Stimulated activated CD4-positive, alpha-beta T cell treated with anti-CD3 and anti-CD28 coated beads, TNF-alpha, amount 100 ng/mL, for 48 hours (primary cell): ENCODE measurements at regions not wholly inside any gene's neighbourhood (a gene's known extent, or its start where the extent isn't known, plus 50 kb on each side); places are given as distances from the start of the nearest gene placed in this dataset.
"Not testable (repeated sequence)": the region's sequence is repeated elsewhere in the genome, so short reads cannot be mapped to it uniquely, and the experiment has no call there.

Experiments
- DNase-seq, 3 donors: peaks; one replicate each; pipeline ENCODE4 v3.0.0-alpha.2; 2020; ENCODE audit warnings: low read depth in 3 of 3

DNA sequence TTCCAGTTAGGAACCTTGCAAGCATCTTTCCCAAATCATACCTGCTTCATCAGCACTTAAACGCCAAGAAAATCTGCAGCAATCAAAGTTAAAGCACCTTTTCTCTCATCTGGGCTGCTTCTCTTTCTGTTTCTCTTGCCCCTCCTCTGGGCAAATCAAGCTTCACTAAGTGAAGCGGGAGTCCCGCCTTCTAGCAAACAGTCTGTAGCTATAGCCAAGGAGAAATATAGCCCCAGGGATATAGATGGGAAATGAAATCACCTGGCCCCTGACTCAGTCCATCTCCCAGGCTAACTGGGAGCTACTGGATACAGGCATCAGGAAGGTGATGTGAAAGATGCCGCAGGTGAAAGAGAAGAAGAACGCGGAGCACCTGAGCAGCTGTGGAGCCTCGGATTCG is 481.9 kb downstream of the C6orf118 start:
- no peak for DNase-seq

DNA sequence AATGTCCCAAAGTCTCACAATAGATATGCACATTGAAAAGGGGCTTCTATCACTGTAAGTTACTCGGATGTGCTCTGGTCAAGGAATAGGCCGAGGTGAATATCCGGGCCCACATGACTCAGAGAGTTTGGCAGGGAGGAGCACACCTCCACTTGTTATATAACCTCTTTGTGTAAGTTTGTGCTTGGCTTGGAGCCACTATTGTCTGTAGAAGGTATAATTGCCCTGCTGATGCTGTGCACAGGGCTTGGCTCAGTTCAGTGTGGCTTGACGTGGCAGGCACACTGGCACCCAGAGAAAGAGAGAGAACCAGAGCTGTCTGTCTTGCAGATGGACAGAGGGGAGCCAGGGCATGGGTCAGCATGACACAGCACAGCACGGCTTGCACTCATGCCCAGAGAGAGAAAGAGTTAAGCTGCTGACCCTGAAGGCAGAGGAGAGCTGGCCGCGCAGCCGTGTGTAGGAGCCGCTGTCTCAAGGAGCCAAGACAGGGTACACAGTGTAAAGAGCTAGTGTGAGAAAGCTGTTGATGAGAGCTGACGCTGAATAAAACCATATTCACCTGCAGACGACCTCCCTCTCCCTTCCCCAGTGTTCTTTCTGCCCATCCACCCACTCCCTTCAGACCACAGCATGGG is 482.5 kb downstream of the C6orf118 start:
- DNase-seq, result no peak

DNA sequence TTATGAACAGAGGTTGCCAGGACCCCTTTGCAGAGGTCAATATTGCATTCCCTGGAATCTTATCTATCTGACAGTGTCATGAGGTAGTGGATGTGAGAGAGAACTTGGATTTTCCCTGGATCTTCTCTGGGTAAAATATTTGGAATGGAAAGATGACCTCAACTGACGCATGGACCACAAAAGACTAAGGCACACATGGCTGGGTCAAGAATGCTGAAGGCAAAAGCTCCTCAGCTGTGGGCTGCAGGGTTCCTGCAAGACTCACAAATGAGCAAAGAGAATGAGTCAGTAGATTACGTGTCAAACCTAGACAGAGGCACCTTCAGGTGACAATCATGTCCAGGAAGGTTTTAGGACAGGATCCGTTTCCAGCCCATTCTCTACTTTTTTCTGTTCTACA is 484.0 kb downstream of the C6orf118 start:
- DNase-seq, result no peak

DNA sequence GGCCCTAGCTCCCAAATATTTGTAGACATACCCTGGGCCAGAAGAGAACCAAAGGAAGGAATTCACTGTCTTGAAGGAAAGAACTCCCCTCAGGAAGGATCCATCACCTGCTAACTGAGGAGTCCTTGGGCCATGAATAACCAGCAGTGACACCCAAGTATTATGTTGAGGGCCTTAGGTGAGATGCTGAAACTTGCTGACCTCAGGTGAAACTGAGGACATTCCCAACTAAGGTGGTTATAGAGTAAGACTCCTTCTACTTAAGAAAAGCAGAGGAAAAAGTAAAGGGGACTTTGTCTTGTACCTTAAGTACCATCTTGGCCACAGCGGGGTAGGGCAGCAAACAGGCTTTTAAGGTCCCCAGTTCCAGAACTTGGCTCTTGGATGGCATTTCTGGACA is 491.7 kb downstream of the C6orf118 start:
- no peak for DNase-seq

DNA sequence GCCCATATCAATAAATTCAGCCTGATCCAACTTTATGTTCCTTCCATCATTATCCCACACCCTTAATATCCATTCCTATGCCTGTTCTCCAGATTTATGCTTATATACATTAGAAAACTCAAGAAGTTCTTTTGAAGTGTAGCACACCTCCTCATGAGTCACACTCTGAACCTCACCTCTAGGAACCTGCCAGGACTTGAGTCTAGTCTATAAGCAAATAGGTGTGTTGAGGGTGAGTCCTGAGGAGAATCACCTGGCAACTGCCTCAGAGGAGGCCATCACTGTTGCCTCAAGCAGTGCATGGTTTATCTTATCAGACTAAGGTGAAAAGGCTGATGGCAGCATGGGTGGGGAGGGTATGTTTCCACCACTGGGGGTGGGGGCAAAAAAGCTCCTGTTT is 496.7 kb downstream of the C6orf118 start:
- no peak for DNase-seq

DNA sequence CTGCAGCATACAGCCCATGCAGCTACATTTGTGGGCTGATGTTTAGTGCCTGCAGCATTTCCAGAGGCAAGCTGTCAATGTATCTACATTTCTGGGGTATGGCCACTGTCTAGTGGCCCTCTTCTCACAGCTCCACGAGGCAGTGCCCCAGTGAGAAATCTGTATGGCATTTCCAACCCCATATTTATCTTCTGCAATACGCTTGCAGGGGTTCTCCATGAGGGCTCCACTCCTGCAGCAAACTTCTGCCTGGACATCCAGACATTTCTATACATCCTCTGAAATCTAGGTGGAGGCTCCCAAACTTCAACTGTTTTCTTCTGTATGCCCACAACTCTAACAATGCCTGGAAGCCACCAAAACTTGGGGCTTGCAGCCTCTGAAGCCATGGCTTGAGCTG is 502.3 kb downstream of the C6orf118 start:
- DNase-seq, result no peak

DNA sequence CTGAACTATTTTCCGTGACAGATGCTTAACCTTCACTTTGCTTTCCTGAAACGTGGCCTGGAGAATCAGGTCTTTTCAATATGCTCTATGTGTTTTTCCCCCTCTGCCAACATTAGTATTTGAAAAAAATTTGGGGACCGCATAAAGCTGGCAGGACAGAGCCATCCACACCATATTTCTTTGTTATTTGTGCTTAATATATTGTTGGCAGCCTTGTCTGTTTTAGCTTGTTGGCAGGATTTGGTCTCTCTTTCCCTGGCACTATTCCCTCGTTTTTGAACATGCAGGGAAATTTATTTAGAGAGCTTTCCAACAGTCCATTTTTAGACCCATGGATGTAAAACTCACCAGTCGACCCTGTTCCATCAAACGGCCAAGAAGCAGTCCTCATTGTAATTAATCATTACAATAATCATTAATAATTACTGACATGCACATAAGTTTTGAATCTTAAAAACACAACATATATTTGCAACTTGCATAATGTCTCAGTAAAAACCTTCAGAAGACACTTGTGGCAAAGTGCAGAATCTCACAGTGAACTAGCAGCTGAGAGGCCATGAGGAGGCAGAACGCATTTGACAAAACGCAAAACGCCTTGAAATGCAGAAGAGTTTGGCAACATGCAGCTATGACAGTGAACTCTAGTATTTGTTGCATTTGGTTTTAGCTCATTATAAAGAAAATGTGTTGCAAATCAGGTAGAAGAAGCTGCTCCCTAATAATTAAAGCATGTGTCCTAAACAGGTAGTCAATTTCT is 514.2 kb downstream of the C6orf118 start:
- DNase-seq, result no peak

DNA sequence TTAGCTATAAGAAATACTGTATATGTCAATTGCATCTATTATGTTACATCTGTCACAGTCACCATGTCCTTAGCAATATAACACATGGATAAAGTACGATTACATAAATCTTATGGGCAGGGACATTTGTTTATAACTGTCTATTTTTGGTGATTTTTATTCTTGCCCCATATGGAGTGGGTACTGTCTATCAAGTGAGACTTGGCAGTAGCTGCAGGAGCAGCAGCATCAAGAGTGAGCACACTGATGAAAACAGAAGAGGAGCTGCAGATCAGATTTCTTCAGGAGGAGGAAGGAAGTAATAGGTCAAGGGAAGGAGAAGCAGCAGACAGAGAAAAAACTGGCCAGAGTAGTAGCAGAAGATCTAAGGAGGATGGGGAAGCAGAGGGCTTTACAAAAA is 516.7 kb downstream of the C6orf118 start:
- DNase-seq, result no peak

DNA sequence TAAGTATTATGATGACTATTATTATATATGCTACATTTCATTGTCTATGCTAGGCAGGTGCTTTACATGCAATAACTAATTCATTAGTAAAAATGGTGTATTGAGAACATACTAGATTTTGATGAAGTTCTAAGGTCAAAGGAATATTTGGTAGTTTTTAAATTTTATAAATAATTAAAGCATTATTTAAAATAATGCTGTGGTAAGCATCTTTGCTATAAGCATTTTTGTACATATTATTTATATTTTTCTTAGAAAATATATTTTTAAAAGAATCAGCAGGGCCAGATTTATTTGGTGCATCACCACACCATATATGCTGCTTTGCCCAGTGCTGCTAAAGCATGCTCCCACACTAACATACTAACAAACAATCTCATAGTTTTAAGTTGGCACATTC is 517.9 kb downstream of the C6orf118 start:
- DNase-seq, result no peak

DNA sequence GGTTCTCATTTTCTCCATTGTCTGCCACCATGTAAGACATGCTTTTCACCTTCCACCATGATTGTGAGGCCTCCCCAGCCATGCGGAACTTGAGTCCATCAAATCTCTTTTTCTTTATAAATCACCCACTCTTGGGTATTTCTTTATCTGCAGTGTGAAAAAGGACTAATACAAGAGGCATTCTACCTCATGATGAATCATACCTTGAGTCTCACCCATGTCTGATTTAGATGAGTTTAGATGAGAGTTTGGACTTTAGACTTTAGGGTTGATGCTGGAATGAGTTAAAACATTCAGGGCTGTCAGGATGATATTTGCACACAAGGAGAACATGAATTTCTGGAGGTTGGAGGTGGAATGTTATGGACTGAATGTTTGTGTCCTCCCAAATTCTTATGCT is 545.6 kb downstream of the C6orf118 start:
- no peak for DNase-seq

DNA sequence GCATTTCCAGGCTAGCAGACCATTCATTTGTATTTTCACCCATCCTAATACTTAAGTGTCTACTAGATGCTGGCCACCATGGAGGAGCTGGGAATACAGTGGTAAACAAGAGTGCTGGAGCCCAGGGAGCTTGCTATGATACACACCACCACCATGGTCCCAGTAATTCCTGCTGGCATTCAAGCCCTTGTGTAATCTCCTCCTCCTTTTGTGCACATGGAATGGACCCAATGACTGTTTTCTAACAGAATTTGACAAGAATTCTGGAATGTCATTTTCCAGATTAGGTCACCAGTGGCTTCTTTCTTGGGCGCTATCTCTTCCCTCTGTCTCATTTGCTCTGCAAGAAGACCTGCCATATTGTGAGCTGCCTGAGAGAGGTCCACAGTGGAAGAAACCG is 552.0 kb downstream of the C6orf118 start:
- no peak for DNase-seq

DNA sequence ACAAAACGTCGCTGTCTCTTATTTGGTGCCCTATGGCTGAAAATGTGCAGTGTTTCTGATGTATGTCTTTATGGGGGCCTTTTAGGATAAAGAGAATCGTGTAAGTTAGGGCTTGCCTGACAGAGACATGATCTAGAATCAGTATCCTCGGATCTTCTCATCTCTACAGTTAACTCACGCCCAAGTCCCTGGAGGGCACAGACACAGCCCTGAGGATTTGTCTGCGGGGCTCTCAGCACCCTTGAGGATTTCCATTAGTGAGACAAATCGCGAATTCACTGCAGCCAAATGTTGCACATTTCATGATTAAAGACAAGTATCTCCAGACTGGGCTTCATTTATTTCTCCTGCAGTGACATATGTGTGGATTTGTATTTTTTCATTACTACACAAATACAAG is 552.7 kb downstream of the C6orf118 start:
- no peak for DNase-seq

DNA sequence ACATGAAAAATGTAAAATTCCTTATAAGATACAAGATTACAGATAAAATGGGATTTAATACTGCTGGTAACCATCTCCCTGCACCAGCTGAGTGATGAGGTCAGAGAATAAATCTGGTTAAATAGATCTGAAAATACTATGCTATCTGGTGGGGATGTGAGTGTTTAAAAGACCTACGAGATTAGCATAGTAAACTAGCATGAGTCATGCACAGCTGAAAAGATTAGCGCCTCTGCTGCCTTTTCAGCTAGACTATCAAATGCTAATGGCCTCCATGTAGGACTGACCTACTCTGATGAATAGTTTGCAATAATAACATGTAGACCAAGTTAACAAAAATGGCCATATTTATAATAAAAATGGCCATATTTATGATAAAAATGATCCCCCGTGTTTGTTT is 553.3 kb downstream of the C6orf118 start:
- no peak for DNase-seq

DNA sequence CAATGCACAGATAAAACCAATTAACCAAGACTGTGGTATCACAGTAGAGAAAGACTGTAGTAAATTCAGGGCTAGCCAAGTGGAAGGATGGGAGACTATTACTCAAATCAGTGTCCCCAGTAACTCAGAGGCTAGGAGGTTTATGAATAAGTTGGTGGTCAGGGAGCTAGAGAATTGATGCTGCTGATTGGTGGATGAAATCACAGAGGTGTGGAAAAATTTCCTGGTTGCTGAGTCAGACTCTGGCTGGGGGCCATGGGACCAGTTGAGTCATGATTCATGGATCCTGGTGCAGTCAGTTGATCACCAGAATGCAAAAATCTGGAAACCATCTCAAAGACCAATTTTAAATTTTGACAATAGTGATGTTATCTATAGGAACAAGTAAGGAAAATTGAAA is 555.9 kb downstream of the C6orf118 start:
- DNase-seq, result no peak

DNA sequence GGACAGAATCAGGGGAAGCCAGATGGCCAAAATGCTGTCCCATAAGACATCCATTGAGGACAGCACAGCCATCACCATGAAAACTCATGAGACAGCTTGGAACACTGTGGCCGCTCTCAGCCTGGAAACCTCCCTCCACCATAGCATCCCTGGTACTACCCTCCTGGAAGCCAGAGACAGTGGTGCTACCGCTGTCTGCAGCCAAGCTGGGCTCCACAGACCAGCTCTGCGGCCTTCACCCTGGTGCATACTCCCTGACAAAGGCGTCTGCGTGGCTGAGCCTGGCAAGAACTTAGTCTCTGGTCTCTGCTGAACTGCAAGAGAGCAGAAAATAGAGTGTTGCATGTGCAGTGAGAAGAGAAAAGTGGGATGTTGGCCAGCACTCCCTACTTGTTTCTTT is 558.0 kb downstream of the C6orf118 start:
- no peak for DNase-seq

DNA sequence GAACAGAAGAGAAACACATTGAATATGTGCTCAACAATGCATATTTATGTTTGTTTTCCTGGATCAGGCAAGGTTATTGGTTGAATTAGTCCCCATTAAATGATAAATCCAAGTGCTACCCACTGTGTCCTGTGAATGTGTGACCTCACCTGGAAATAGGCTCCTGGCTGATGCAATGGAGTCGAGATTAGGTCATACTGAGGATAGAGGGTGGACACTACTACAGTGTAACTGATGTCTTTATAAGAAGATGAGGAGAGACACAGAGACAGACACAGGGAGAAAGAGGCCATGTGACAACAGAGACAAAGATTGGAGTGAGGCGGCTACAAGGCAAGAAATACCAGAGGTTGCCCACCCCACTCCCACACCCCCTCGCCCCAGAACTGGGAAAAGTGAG is 559.3 kb downstream of the C6orf118 start:
- DNase-seq, result no peak

DNA sequence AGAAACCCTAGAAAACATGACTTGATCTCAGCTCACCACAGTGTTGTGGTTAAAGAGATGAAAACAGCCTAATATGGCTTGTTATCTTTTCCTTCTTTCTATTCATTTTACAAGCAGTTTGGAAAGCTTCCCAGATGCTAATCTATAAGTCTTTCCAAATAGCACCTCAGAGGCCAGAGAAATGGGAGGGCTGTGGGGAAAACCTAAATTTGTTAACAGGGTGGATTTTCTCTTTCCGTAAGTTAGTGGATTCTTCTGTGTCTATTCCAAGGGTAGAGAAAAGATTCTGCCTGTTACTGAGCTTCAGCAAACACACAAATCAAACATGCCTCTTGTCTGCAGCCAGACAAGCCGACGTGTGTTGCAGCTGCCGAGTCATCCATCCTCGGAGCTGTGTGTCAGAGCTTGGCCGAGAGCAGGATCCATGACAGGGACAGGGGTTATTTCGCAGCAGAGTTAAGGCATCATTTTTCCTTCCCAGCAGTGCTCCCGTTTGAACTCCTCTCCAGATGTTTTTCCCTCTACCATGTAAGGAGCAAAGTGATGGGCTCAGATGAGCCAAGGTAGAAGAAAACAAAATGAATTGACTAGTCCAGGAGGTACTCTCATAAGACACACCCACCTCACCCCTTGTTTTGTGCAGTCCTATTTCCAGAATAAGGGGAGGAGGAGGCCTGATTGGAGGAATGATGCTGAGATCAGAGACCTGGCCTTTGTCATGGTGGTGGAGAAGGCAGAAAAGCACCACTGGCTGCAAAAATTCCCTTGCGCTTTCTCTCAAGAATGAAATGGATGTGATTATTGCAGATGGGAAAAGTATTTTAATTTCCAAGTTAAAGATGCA is 560.0 kb downstream of the C6orf118 start:
- DNase-seq, result no peak

DNA sequence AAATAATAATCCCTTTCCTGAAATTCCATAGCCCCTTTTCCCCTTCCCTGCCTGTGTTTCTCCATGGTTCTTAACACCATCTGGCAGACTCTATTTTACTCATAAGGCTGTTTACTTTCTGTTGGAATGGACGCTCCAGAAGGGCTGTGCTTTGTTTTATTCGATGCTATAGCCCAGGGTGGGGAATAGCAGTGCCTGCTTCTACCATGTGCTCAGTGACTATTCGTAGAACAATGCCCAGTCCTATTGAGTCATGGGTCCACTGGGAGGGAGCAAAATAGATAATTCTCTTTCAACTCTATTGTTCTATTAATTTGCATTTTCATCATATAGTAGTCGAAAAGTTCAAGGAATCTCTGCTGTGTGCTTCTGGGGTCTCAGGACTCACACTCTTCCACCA is 565.1 kb downstream of the C6orf118 start:
- DNase-seq, result no peak

DNA sequence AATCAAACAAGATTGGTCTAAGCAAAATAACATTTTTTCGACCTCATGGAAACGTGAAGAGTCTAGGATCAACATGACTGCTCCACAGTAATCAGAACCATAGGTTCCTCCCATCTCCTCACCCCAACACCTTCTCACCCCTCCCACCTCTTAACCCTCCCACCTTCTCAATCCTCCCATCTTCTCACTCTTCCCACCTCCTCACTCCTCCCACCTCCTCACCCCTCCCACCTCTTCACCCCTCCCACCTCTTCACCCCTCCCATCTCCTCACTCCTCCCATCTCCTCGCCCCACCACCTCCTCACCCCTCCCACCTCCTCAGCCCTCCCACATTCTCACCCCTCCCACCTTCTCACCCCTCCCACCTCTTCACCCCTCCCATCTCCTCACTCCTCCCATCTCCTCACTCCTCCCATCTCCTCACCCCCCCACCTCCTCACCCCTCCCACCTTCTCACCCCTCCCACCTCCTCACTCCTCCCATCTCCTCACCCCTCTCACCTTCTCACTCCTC is 567.4 kb downstream of the C6orf118 start:
- no peak for DNase-seq

DNA sequence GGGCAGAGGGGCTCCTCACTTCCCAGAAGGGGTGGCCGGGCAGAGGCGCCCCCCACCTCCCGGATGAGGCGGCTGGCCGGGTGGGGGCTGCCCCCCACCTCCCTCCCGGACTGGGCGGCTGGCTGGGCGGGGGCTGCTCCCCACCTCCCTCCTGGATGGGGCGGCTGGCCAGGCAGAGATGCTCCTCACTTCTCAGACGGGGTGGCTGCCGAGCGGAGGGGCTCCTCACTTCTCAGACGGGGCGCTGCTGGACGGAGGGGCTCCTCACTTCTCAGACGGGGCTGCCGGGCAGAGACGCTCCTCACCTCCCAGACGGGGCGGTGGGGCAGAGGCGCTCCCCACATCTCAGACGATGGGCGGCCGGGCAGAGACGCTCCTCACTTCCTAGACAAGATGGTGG is 573.3 kb downstream of the C6orf118 start:
- DNase-seq, result not testable (repeated sequence)

DNA sequence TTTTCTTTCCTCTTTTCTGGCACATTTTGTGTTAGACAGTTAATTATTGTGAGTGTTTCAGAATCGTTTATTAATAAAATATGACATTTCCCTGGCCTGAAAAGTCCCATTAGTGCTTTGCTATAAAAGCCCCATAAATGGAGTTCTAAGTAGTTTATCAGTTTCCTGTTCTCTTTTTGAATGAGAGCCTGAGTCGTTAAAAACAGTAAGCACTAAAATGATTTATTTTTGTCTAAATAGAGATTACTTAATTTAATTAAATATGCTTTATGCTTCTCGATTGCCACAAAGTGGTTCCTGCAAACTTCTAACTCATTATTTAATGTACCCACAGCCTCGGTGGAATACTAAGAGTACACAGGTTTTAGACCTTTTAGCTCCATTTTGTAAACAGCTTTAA is 577.9 kb downstream of the C6orf118 start:
- DNase-seq, result no peak

DNA sequence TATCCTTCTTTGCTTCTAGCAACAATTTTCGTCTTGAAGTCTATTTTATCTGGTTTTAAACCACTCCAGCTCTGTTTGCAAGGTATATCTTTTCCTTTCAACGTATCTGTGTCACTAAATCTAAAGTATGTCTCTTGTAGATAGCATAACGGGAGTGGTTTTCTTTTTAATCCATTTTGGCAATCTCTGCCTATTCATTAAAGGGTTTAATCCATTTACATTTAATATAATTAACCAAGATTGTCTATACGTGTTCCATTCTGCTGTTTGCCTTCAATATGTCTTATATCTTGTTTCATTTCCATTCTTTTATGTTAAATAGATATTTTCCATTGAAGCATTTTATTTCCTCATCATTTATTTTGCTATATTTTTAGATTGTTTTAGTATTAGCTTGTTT is 587.9 kb downstream of the C6orf118 start:
- DNase-seq, result no peak

DNA sequence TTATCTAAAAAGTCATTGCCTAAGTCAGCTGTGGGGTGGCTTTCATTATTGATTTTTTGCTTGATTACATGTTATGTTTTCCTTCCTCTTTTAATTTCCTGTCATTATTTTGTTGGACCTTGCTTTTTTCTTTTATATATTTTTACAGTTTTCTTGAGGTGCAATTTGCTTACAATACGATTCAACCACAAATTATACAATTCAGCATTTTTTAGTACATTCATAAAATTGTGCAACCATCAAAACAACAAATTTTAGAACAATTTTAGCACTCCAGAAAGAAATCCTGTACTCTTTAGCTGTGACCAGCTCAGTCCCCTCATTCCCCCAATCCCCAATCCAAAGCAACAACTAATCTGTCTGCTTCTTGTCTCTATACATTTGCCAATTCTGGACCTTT is 608.9 kb downstream of the C6orf118 start:
- no peak for DNase-seq
